ENCODE measurements at regions not wholly inside any gene's neighbourhood (a gene's known extent, or its start where the extent isn't known, plus 50 kb on each side); places are given as distances from the start of the nearest gene placed in this dataset.
"Not testable (repeated sequence)": the region's sequence is repeated elsewhere in the genome, so short reads cannot be mapped to it uniquely, and the experiment has no call there.

- no peak for DNase-seq
Observed at GRCh38 chr4:126753592-126753991, 879.2 kb upstream of the INTU start.

GRCh38 chr4:126755506-126755905 lies 877.3 kb upstream of the INTU start:
- no peak for DNase-seq

GRCh38 chr4:126756050-126756829 lies 876.5 kb upstream of the INTU start:
- no peak for DNase-seq

- no peak for DNase-seq
Observed at GRCh38 chr4:126757219-126757618, 875.5 kb upstream of the INTU start.

- no peak for DNase-seq
Observed at GRCh38 chr4:126758493-126758892, 874.3 kb upstream of the INTU start.

GRCh38 chr4:126761947-126762662 lies 870.7 kb upstream of the INTU start:
- no peak for DNase-seq

- DNase-seq, result no peak
Observed at GRCh38 chr4:126762663-126763247, 870.0 kb upstream of the INTU start.

- no peak for DNase-seq
Observed at GRCh38 chr4:126766241-126766640, 866.5 kb upstream of the INTU start.

- DNase-seq, result no peak
Observed at GRCh38 chr4:126768338-126768737, 864.4 kb upstream of the INTU start.

- not testable (repeated sequence) for DNase-seq
Observed at GRCh38 chr4:126770811-126771553, 861.8 kb upstream of the INTU start.

- DNase-seq, result not testable (repeated sequence)
Observed at GRCh38 chr4:126771618-126772017, 861.1 kb upstream of the INTU start.

GRCh38 chr4:126772662-126773061 lies 860.1 kb upstream of the INTU start:
- DNase-seq, result no peak

GRCh38 chr4:126775485-126776106 lies 857.2 kb upstream of the INTU start:
- no peak for DNase-seq

GRCh38 chr4:126776361-126776760 lies 856.4 kb upstream of the INTU start:
- no peak for DNase-seq

GRCh38 chr4:126777649-126778048 lies 855.1 kb upstream of the INTU start:
- no peak for DNase-seq

- no peak for DNase-seq
Observed at GRCh38 chr4:126778348-126778747, 854.4 kb upstream of the INTU start.

- no peak for DNase-seq
Observed at GRCh38 chr4:126779001-126779400, 853.8 kb upstream of the INTU start.

- no peak for DNase-seq
Observed at GRCh38 chr4:126779436-126780166, 853.2 kb upstream of the INTU start.

- DNase-seq, result no peak
Observed at GRCh38 chr4:126783191-126783590, 849.6 kb upstream of the INTU start.

GRCh38 chr4:126784966-126785580 lies 847.7 kb upstream of the INTU start:
- DNase-seq, result no peak

- DNase-seq, result no peak
Observed at GRCh38 chr4:126790633-126791032, 842.1 kb upstream of the INTU start.

- no peak for DNase-seq
Observed at GRCh38 chr4:126794363-126794762, 838.4 kb upstream of the INTU start.

All from NCI-H1092 (cell line).